ENCODE measurements at regions not wholly inside any gene's neighbourhood (a gene's known extent, or its start where the extent isn't known, plus 50 kb on each side); places are given as distances from the start of the nearest gene placed in this dataset.

DNA sequence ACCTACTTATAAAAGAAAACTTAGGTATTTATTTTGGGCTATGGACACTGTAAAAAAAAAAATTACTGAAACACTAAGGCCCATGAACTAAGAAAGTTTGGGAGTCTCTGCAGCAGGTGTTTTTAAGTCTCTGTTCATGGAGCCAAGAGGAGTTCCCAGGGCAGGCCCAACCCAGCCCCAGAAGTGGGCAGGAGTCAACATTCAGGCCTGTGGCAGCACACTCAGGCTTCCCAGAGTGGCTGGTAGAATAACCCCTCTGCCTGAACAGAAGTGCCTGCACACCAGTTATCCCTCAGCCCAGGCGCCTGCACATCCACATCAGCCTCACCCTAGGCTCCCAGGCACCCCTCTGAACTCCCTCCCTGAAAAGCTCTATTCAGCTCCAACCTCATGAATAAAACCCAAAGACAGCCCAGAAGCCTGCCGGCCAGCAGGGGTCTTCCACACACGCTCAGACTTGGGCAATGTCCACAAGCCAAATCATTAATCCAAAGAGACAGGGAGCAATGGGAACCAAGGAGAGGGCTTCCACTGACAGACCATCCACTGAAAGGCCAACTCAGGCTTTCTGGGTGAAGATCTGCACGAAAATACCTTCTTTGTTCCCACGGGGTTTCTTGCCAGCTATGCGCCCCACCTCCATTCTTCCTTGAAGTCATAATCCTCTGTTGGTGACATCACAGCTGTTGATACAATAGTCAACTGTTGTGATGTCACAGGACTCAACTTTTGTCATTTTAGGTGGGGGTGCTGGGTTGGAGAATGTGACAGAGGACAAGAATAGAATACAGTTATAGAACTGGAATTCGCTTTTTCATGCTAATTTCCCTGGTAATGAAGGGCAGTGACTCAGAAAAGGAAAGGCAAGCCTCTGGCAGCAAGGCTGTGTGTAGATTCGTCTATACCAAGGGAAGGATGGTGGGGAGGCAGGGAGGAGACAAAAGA lies 83.7 kb downstream of the RPL27A start:
- H3K4me2 ChIP-seq (ENCODE audit: low read length): no peak overlapping the region
- no CpG with 5 or more reads among the region's 8 CpGs for WGBS (ENCODE audit: extremely low coverage, insufficient coverage, insufficient read length)
- peaks cover 0 to 2% of the 10 kb centered on the region in 2 experiments for H3K36me3 ChIP-seq (ENCODE audit: control insufficient read depth in 1 of 2, insufficient read depth in 2 of 2, low read length in 2 of 2)

DNA sequence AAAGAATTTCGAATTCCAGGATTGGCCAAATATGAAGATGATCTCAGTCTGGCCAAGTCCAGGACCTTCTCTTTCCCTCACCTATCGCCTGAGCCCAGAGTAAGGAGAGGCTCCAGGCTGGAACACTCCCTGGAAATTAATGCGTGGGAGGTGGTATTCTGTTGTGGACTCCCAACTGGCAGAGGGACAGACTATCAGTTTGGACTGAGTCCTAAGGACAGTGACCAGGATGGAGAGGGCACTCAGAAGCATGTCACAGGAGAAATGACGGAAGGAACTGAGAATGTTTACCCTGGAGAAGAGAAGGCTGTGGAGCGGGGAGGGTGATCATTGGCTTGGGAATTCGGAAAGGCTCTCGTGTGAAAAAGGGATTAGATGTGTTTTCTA lies 84.4 kb downstream of the RPL27A start:
- Histone ChIP-seq H3K9me3 (ENCODE audit: insufficient read depth, low read depth, low read length) (no peaks in the 10 kb centered on the region), H2BK120ac (ENCODE audit: insufficient read depth, low read length, poor library complexity) (peak overlapping the region; percentile 31), H3K4me3 (ENCODE audit: low read depth, low read length) (no peak overlapping the region), H3K4me1 (ENCODE audit: control insufficient read depth in 1 of 2, insufficient read depth in 2 of 2, low read length in 2 of 2) (peaks cover 16 to 17% of the 10 kb centered on the region in 2 experiments), H4K91ac (ENCODE audit: low read depth, low read length) (no peak overlapping the region), H3K23ac (ENCODE audit: low read length) (no peak overlapping the region), H3K4ac (ENCODE audit: low read depth, low read length) (no peak overlapping the region), H3K79me2 (ENCODE audit: control insufficient read depth, insufficient read depth, low read length, poor library complexity) (peaks cover 2% of the 10 kb centered on the region), H3K14ac (ENCODE audit: low read length) (peak overlapping the region; percentile 14), H3K27ac (ENCODE audit: low read depth, low read length) (no peak overlapping the region), H3K27me3 (ENCODE audit: insufficient read depth, low read length) (no peaks in the 10 kb centered on the region), H3K36me3 (ENCODE audit: control insufficient read depth in 1 of 2, insufficient read depth in 2 of 2, low read length in 2 of 2) (peaks cover 0 to 2% of the 10 kb centered on the region in 2 experiments), H3K9ac (ENCODE audit: low read length) (no peak overlapping the region), H2AFZ (ENCODE audit: insufficient read depth, low read length, poor library complexity) (no peak overlapping the region), H3K18ac (ENCODE audit: low read length) (peak overlapping the region; percentile 29), H2BK5ac (ENCODE audit: low read depth, low read length, poor library complexity) (no peak overlapping the region), H3K4me2 (ENCODE audit: low read length) (no peak overlapping the region), H4K12ac (ENCODE audit: low read depth, low read length) (no peak overlapping the region), H3K79me1 (ENCODE audit: low read length) (peaks cover 3% of the 10 kb centered on the region), H2BK12ac (ENCODE audit: low read length) (no peak overlapping the region), H2AK5ac (ENCODE audit: low read length) (peak overlapping the region; percentile 24), H4K8ac (ENCODE audit: low read depth, low read length) (no peak overlapping the region)
- WGBS (ENCODE audit: extremely low coverage, insufficient coverage, insufficient read length): no CpG with 5 or more reads among the region's 7 CpGs
- peak in 1 of 2 donors; percentile 45 for DNase-seq

More for the DNA sequence above, 83.7 kb downstream of the RPL27A start:
- peaks cover 17 to 18% of the 10 kb centered on the region in 2 experiments for H3K4me1 ChIP-seq (ENCODE audit: control insufficient read depth in 1 of 2, insufficient read depth in 2 of 2, low read length in 2 of 2)
- peak overlapping the region; percentile 18 for H4K8ac ChIP-seq (ENCODE audit: low read depth, low read length)
- H3K4ac ChIP-seq (ENCODE audit: low read depth, low read length): no peak overlapping the region
- peak overlapping the region; percentile 14 for H3K14ac ChIP-seq (ENCODE audit: low read length)
- H3K27me3 ChIP-seq (ENCODE audit: insufficient read depth, low read length): no peaks in the 10 kb centered on the region
- peak overlapping the region; percentile 27 for H2BK5ac ChIP-seq (ENCODE audit: low read depth, low read length, poor library complexity)
- no peak overlapping the region for H3K9ac ChIP-seq (ENCODE audit: low read length)
- peak overlapping the region; percentile 29 for H3K18ac ChIP-seq (ENCODE audit: low read length)
- DNase-seq: peak in 1 of 2 donors; percentile 10
- H3K27ac ChIP-seq (ENCODE audit: low read depth, low read length): no peak overlapping the region
- H4K12ac ChIP-seq (ENCODE audit: low read depth, low read length): peak overlapping the region; percentile 12
- H3K79me2 ChIP-seq (ENCODE audit: control insufficient read depth, insufficient read depth, low read length, poor library complexity): peaks cover 2% of the 10 kb centered on the region
- H3K9me3 ChIP-seq (ENCODE audit: insufficient read depth, low read depth, low read length): no peaks in the 10 kb centered on the region
- no peak overlapping the region for H3K4me3 ChIP-seq (ENCODE audit: low read depth, low read length)
- no peak overlapping the region for H3K23ac ChIP-seq (ENCODE audit: low read length)
- H4K91ac ChIP-seq (ENCODE audit: low read depth, low read length): peak overlapping the region; percentile 50
- H2BK120ac ChIP-seq (ENCODE audit: insufficient read depth, low read length, poor library complexity): peak overlapping the region; percentile 37
- H2BK12ac ChIP-seq (ENCODE audit: low read length): peak overlapping the region; percentile 21
- peak overlapping the region; percentile 24 for H2AK5ac ChIP-seq (ENCODE audit: low read length)
- H2AFZ ChIP-seq (ENCODE audit: insufficient read depth, low read length, poor library complexity): no peak overlapping the region
- H3K79me1 ChIP-seq (ENCODE audit: low read length): peaks cover 3% of the 10 kb centered on the region

DNA sequence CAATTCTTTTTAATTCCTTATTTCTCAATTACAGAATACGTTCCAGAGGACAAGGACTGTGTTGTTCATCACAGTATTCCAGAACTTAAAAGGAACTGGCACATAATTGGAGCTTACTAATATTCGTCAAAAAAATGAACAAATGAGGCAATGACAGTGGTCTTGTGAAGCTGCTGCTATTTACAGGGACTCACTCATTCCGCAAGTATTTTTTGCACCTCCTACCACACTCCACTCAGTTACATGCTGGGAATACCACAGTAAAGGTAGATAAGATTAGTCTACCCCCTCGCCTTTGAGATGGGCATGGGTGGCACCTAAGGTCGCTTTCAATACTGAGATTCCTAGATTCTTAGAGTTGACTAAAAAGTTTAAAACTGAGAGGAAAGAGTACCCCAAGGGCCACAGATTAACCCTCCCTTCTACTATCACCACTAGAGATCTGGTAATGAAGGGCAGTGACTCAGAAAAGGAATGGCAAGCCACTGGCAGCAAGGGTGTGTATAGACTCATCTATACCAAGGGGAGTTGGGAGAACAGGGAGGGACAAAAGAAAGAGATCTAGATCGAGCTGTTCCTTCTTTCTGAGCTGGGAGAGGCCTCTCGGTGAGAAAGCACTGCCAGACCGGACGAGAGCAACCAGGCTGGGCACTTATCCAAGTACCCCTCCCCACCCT lies 85.0 kb downstream of the RPL27A start:
- no peak overlapping the region for H3K14ac ChIP-seq (ENCODE audit: low read length)
- H3K23ac ChIP-seq (ENCODE audit: low read length): no peak overlapping the region
- H3K9ac ChIP-seq (ENCODE audit: low read length): no peak overlapping the region
- no peak overlapping the region for H2AFZ ChIP-seq (ENCODE audit: insufficient read depth, low read length, poor library complexity)
- H3K79me1 ChIP-seq (ENCODE audit: low read length): peaks cover 3% of the 10 kb centered on the region
- no peak overlapping the region for H3K27ac ChIP-seq (ENCODE audit: low read depth, low read length)
- peak overlapping the region; percentile 44 for H3K18ac ChIP-seq (ENCODE audit: low read length)
- no peak overlapping the region for H4K12ac ChIP-seq (ENCODE audit: low read depth, low read length)
- H3K4me2 ChIP-seq (ENCODE audit: low read length): no peak overlapping the region
- peaks cover 16 to 17% of the 10 kb centered on the region in 2 experiments for H3K4me1 ChIP-seq (ENCODE audit: control insufficient read depth in 1 of 2, insufficient read depth in 2 of 2, low read length in 2 of 2)
- peaks cover 0 to 2% of the 10 kb centered on the region in 2 experiments for H3K36me3 ChIP-seq (ENCODE audit: control insufficient read depth in 1 of 2, insufficient read depth in 2 of 2, low read length in 2 of 2)
- H2AK5ac ChIP-seq (ENCODE audit: low read length): no peak overlapping the region
- peaks cover 2% of the 10 kb centered on the region for H3K79me2 ChIP-seq (ENCODE audit: control insufficient read depth, insufficient read depth, low read length, poor library complexity)
- no CpG with 5 or more reads among the region's 9 CpGs for WGBS (ENCODE audit: extremely low coverage, insufficient coverage, insufficient read length)
- H3K27me3 ChIP-seq (ENCODE audit: insufficient read depth, low read length): no peaks in the 10 kb centered on the region
- no peak overlapping the region for H3K4ac ChIP-seq (ENCODE audit: low read depth, low read length)
- no peak overlapping the region for H2BK5ac ChIP-seq (ENCODE audit: low read depth, low read length, poor library complexity)
- H4K91ac ChIP-seq (ENCODE audit: low read depth, low read length): no peak overlapping the region
- H3K9me3 ChIP-seq (ENCODE audit: insufficient read depth, low read depth, low read length): no peaks in the 10 kb centered on the region
- H3K4me3 ChIP-seq (ENCODE audit: low read depth, low read length): no peak overlapping the region
- no peak overlapping the region for H2BK120ac ChIP-seq (ENCODE audit: insufficient read depth, low read length, poor library complexity)
- no peak overlapping the region for H2BK12ac ChIP-seq (ENCODE audit: low read length)
- DNase-seq: peak; percentile 64 to 92
- no peak overlapping the region for H4K8ac ChIP-seq (ENCODE audit: low read depth, low read length)

DNA sequence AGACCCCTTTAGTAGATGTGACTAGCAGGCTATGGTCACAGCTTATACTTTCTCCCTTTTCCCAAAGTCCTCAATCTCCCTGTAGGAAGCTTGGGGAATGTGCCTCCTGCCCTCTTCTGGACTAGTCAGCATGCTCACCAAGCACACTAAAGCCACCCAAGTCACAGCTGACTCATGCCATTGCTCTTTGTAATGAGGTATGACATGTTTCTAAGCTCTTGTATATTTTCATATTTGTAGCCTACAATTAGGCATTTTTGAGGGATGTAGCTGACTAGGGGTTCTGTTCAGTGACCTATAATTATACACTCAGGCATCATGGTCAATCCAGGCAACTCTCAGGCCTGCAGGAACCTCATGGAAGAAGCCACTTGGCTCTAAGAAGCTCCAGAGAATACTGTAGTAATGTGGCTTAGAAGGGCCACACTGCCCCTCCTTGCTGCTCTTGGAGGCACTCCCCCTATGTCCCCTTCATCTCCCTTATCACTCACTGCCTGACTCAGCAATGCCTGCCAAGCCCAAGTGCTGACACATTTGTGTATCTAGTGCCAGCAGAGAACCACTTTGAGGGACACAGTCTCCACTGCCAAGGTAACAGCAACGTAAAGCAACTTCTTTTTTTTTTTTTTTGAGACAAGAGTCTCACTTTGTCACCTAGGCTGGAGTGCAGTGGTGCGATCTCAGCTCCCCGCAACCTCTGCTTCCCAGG lies 86.2 kb downstream of the RPL27A start:
- Histone ChIP-seq H3K4ac (ENCODE audit: low read depth, low read length) (no peak overlapping the region), H3K18ac (ENCODE audit: low read length) (no peak overlapping the region), H3K4me1 (ENCODE audit: control insufficient read depth in 1 of 2, insufficient read depth in 2 of 2, low read length in 2 of 2) (peaks cover 16 to 17% of the 10 kb centered on the region in 2 experiments), H2BK5ac (ENCODE audit: low read depth, low read length, poor library complexity) (no peak overlapping the region), H4K91ac (ENCODE audit: low read depth, low read length) (no peak overlapping the region), H4K8ac (ENCODE audit: low read depth, low read length) (no peak overlapping the region), H4K12ac (ENCODE audit: low read depth, low read length) (no peak overlapping the region), H2BK12ac (ENCODE audit: low read length) (no peak overlapping the region), H3K79me1 (ENCODE audit: low read length) (peaks cover 3% of the 10 kb centered on the region), H3K9me3 (ENCODE audit: insufficient read depth, low read depth, low read length) (no peaks in the 10 kb centered on the region), H3K79me2 (ENCODE audit: control insufficient read depth, insufficient read depth, low read length, poor library complexity) (peaks cover 2% of the 10 kb centered on the region), H3K14ac (ENCODE audit: low read length) (no peak overlapping the region), H3K23ac (ENCODE audit: low read length) (no peak overlapping the region), H3K27ac (ENCODE audit: low read depth, low read length) (no peak overlapping the region), H2AFZ (ENCODE audit: insufficient read depth, low read length, poor library complexity) (no peak overlapping the region), H3K4me3 (ENCODE audit: low read depth, low read length) (no peak overlapping the region), H2BK120ac (ENCODE audit: insufficient read depth, low read length, poor library complexity) (no peak overlapping the region), H3K36me3 (ENCODE audit: control insufficient read depth in 1 of 2, insufficient read depth in 2 of 2, low read length in 2 of 2) (peaks cover 0 to 2% of the 10 kb centered on the region in 2 experiments), H3K9ac (ENCODE audit: low read length) (no peak overlapping the region), H3K27me3 (ENCODE audit: insufficient read depth, low read length) (no peaks in the 10 kb centered on the region), H3K4me2 (ENCODE audit: low read length) (no peak overlapping the region), H2AK5ac (ENCODE audit: low read length) (no peak overlapping the region)
- WGBS (ENCODE audit: extremely low coverage, insufficient coverage, insufficient read length): no CpG with 5 or more reads among the region's 3 CpGs
- peak; percentile 57 to 68 for DNase-seq

Data from trophoblast cell (in vitro differentiated cells and primary cell).